Stimulated activated CD4-positive, alpha-beta T cell treated with anti-CD3 and anti-CD28 coated beads, Interleukin-2, amount 100 ng/mL, for 24 hours (primary cell): ENCODE measurements at regions not wholly inside any gene's neighbourhood (a gene's known extent, or its start where the extent isn't known, plus 50 kb on each side); places are given as distances from the start of the nearest gene placed in this dataset.

ENCODE experiments used
- DNase-seq, 2 donors: peaks; one replicate each; pipeline ENCODE4 v3.0.0-alpha.2; 2020

- DNase-seq, result no peak
Observed at GRCh38 chr11:104404231-104405175, 240.6 kb upstream of the PDGFD start.

- DNase-seq, result no peak
Observed at GRCh38 chr11:104402812-104403521, 239.0 kb upstream of the PDGFD start.

- DNase-seq, result no peak
Observed at GRCh38 chr11:104394508-104394907, 230.6 kb upstream of the PDGFD start.

GRCh38 chr11:104390651-104391050, 226.7 kb upstream of the PDGFD start:
- no peak for DNase-seq

- no peak for DNase-seq
Observed at GRCh38 chr11:104385884-104386283, 221.9 kb upstream of the PDGFD start.

- no peak for DNase-seq
Observed at GRCh38 chr11:104380358-104380757, 216.4 kb upstream of the PDGFD start.

GRCh38 chr11:104372111-104372510, 208.2 kb upstream of the PDGFD start:
- no peak for DNase-seq

GRCh38 chr11:104370478-104370877, 206.5 kb upstream of the PDGFD start:
- no peak for DNase-seq

GRCh38 chr11:104369761-104370160, 205.8 kb upstream of the PDGFD start:
- no peak for DNase-seq

- no peak for DNase-seq
Observed at GRCh38 chr11:104366321-104366734, 202.4 kb upstream of the PDGFD start.

- DNase-seq, result no peak
Observed at GRCh38 chr11:104365676-104366075, 201.7 kb upstream of the PDGFD start.

GRCh38 chr11:104361975-104362374, 198.0 kb upstream of the PDGFD start:
- no peak for DNase-seq

GRCh38 chr11:104352036-104352435, 188.1 kb upstream of the PDGFD start:
- DNase-seq, result no peak

- DNase-seq, result no peak
Observed at GRCh38 chr11:104343578-104343977, 179.6 kb upstream of the PDGFD start.

- no peak for DNase-seq
Observed at GRCh38 chr11:104340590-104340989, 176.6 kb upstream of the PDGFD start.

GRCh38 chr11:104339380-104339831, 175.5 kb upstream of the PDGFD start:
- DNase-seq, result no peak

- DNase-seq, result no peak
Observed at GRCh38 chr11:104338186-104338585, 174.2 kb upstream of the PDGFD start.

- DNase-seq, result no peak
Observed at GRCh38 chr11:104337273-104337672, 173.3 kb upstream of the PDGFD start.

- DNase-seq, result peak in 1 of 2 donors; percentile 8
Observed at GRCh38 chr11:104333977-104334376, 170.0 kb upstream of the PDGFD start.

GRCh38 chr11:104332110-104332509, 168.2 kb upstream of the PDGFD start:
- DNase-seq, result no peak

- DNase-seq, result no peak
Observed at GRCh38 chr11:104329078-104329665, 165.2 kb upstream of the PDGFD start.

GRCh38 chr11:104328512-104328907, 164.6 kb upstream of the PDGFD start:
- DNase-seq, result no peak

GRCh38 chr11:104327861-104328511, 164.0 kb upstream of the PDGFD start:
- DNase-seq, result no peak
